Suprapubic skin (tissue), 4 donors: ENCODE measurements at regions not wholly inside any gene's neighbourhood (a gene's known extent, or its start where the extent isn't known, plus 50 kb on each side); places are given as distances from the start of the nearest gene placed in this dataset.

Experiments
- EP300 ChIP-seq: sonication (generic); formaldehyde crosslinking; IDR thresholded peaks from one replicate; pipeline ENCODE4 v1.6.1; 2017; ENCODE audit warnings: antibody characterized with exemption
- POLR2A ChIP-seq, 2 donors: fragments of 450-650 bp; IDR thresholded peaks; one replicate each; pipeline ENCODE4 v1.6.1; 2017; ENCODE audit warnings: antibody characterized with exemption in 2 of 2, mild to moderate bottlenecking in 2 of 2, moderate library complexity in 2 of 2
- POLR2AphosphoS5 ChIP-seq, 3 donors: sonication (generic); formaldehyde crosslinking; IDR thresholded peaks; one replicate each; pipeline ENCODE4 v1.6.1; 2017; ENCODE audit warnings: antibody characterized with exemption in 3 of 3
- TF ChIP-seq, protein P1 (sequence below), 2 donors: fragments of 200-600 bp in 1 of 2; fragments of 450-650 bp in 1 of 2; sonication (generic) in 1 of 2; IDR thresholded peaks; one replicate each; pipeline ENCODE4 v1.5.1; 2016 to 2019; ENCODE audit warnings: antibody characterized with exemption in 2 of 2, mild to moderate bottlenecking in 1 of 2, moderate library complexity in 1 of 2

DNA sequence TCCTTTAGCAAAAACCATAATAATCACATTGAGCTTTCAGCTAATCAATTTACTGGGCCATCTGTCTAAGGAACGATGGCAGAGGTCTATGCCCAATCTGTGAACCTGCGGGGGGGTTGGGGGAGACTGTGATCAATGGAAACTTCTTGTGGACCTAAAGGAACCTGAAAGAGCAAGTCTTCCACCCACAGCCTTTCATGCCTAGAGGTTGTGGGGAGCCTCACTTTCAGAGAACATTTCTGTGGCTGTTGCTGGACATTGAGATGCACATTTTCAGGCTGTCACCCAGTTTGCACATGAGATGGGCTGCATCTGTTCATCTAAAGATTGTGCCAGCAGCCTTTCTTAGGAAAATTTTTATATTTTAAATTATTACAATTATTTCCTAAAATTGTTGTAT is 310.0 kb upstream of the SPTLC3 start:
- TF ChIP-seq, protein P1, sequence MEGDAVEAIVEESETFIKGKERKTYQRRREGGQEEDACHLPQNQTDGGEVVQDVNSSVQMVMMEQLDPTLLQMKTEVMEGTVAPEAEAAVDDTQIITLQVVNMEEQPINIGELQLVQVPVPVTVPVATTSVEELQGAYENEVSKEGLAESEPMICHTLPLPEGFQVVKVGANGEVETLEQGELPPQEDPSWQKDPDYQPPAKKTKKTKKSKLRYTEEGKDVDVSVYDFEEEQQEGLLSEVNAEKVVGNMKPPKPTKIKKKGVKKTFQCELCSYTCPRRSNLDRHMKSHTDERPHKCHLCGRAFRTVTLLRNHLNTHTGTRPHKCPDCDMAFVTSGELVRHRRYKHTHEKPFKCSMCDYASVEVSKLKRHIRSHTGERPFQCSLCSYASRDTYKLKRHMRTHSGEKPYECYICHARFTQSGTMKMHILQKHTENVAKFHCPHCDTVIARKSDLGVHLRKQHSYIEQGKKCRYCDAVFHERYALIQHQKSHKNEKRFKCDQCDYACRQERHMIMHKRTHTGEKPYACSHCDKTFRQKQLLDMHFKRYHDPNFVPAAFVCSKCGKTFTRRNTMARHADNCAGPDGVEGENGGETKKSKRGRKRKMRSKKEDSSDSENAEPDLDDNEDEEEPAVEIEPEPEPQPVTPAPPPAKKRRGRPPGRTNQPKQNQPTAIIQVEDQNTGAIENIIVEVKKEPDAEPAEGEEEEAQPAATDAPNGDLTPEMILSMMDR (IDR thresholded peaks at IDR 0.05) = no peak
- TF ChIP-seq POLR2A (IDR thresholded peaks at IDR 0.05) = no peak
- no peak for TF ChIP-seq POLR2AphosphoS5 (IDR thresholded peaks at IDR 0.05)
- no peak for TF ChIP-seq EP300
